ENCODE measurements at regions not wholly inside any gene's neighbourhood (a gene's known extent, or its start where the extent isn't known, plus 50 kb on each side); places are given as distances from the start of the nearest gene placed in this dataset.

DNA sequence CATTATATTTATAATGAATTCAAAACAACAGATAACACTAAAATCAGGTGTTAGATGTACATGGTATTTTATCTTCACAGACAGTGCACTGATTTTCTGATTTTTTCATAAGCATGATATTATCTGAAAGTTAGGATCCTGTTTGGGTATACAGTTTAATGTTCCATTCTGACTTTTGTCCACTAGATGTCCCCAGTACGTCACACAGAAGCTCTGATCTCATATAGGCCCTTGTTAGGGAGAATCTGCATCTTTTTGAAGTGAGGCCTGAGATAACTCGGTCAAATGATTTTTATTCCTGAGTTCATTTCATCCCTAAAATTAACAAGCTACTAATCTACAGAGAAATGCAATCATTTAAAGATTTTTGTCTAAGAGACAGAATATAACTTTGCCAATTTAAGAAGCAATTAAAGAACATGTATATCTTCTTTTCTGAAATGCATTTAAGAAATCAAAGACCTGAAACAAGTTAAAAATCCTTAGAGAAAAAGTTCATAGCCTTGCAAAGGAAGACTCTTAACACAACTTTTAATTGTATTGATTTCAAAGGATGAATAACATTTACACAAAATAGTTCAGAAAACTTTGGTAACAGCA, 72.0 kb upstream of the TES start:
- TF ChIP-seq, protein P1, sequence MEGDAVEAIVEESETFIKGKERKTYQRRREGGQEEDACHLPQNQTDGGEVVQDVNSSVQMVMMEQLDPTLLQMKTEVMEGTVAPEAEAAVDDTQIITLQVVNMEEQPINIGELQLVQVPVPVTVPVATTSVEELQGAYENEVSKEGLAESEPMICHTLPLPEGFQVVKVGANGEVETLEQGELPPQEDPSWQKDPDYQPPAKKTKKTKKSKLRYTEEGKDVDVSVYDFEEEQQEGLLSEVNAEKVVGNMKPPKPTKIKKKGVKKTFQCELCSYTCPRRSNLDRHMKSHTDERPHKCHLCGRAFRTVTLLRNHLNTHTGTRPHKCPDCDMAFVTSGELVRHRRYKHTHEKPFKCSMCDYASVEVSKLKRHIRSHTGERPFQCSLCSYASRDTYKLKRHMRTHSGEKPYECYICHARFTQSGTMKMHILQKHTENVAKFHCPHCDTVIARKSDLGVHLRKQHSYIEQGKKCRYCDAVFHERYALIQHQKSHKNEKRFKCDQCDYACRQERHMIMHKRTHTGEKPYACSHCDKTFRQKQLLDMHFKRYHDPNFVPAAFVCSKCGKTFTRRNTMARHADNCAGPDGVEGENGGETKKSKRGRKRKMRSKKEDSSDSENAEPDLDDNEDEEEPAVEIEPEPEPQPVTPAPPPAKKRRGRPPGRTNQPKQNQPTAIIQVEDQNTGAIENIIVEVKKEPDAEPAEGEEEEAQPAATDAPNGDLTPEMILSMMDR (IDR thresholded peaks at IDR 0.05; ENCODE audit: insufficient read depth, low read depth, low read length): peak; percentile 89
- no peak for TF ChIP-seq EZH2 (IDR thresholded peaks at IDR 0.05; ENCODE audit: insufficient read depth, low read length)
